Urothelium cell line (cell line): ENCODE measurements at regions not wholly inside any gene's neighbourhood (a gene's known extent, or its start where the extent isn't known, plus 50 kb on each side); places are given as distances from the start of the nearest gene placed in this dataset.

ENCODE experiments used
- DNase-seq: peaks from one replicate; pipeline ENCODE4 v3.0.0; 2011; ENCODE audit warnings: low spot score, mixed read lengths
- FAIRE-seq: peaks from 2 replicates; lab custom pipeline; 2011; peaks lifted over from hg19 to GRCh38; lab: Jason Lieb, UNC

GRCh38 chr15:95503107-95503506 lies 827.4 kb upstream of the NR2F2 start:
- no peak for DNase-seq
- FAIRE-seq: no peak

GRCh38 chr15:95503640-95504225 lies 826.8 kb upstream of the NR2F2 start:
- no peak for FAIRE-seq

GRCh38 chr15:95511671-95512070 lies 818.8 kb upstream of the NR2F2 start:
- DNase-seq (no peak), FAIRE-seq (no peak)

More at GRCh38 chr15:95503640-95504225, 826.8 kb upstream of the NR2F2 start:
- DNase-seq: no peak

- FAIRE-seq (no peak), DNase-seq (no peak)
Observed at GRCh38 chr15:95512906-95513305, 817.6 kb upstream of the NR2F2 start.

GRCh38 chr15:95519887-95520286 lies 810.6 kb upstream of the NR2F2 start:
- no peak for DNase-seq
- FAIRE-seq: no peak

- FAIRE-seq (no peak), DNase-seq (peak; percentile 7)
Observed at GRCh38 chr15:95520511-95520910, 810.0 kb upstream of the NR2F2 start.

- DNase-seq (no peak), FAIRE-seq (no peak)
Observed at GRCh38 chr15:95520922-95521321, 809.6 kb upstream of the NR2F2 start.

- FAIRE-seq (no peak), DNase-seq (no peak)
Observed at GRCh38 chr15:95522533-95522932, 808.0 kb upstream of the NR2F2 start.

- DNase-seq (no peak), FAIRE-seq (no peak)
Observed at GRCh38 chr15:95528920-95529319, 801.6 kb upstream of the NR2F2 start.

GRCh38 chr15:95536638-95537037 lies 793.9 kb upstream of the NR2F2 start:
- DNase-seq (no peak), FAIRE-seq (no peak)

- no peak for DNase-seq
- FAIRE-seq: no peak
Observed at GRCh38 chr15:95538693-95539092, 791.8 kb upstream of the NR2F2 start.

- FAIRE-seq: no peak
- no peak for DNase-seq
Observed at GRCh38 chr15:95541301-95541700, 789.2 kb upstream of the NR2F2 start.

- FAIRE-seq: no peak
Observed at GRCh38 chr15:95549168-95549738, 781.2 kb upstream of the NR2F2 start.

GRCh38 chr15:95550702-95551101 lies 779.8 kb upstream of the NR2F2 start:
- no peak for FAIRE-seq

More at GRCh38 chr15:95549168-95549738, 781.2 kb upstream of the NR2F2 start:
- DNase-seq: no peak

GRCh38 chr15:95556225-95556624 lies 774.3 kb upstream of the NR2F2 start:
- FAIRE-seq (no peak), DNase-seq (no peak)

More at GRCh38 chr15:95550702-95551101, 779.8 kb upstream of the NR2F2 start:
- no peak for DNase-seq

GRCh38 chr15:95556866-95557225 lies 773.7 kb upstream of the NR2F2 start:
- no peak for FAIRE-seq
- DNase-seq: peak; percentile 9

- FAIRE-seq: peak; percentile 77
- DNase-seq: peak; percentile 81
Observed at GRCh38 chr15:95557226-95558046, 773.1 kb upstream of the NR2F2 start.

- FAIRE-seq (no peak), DNase-seq (no peak)
Observed at GRCh38 chr15:95558131-95558530, 772.4 kb upstream of the NR2F2 start.

GRCh38 chr15:95558916-95559315 lies 771.6 kb upstream of the NR2F2 start:
- no peak for FAIRE-seq
- DNase-seq: no peak

- FAIRE-seq: peak; percentile 5
- peak; percentile 64 for DNase-seq
Observed at GRCh38 chr15:95559875-95560394, 770.6 kb upstream of the NR2F2 start.

- DNase-seq (no peak), FAIRE-seq (peak; percentile 87)
Observed at GRCh38 chr15:95561463-95561862, 769.0 kb upstream of the NR2F2 start.

GRCh38 chr15:95563634-95564033 lies 766.9 kb upstream of the NR2F2 start:
- FAIRE-seq (no peak), DNase-seq (no peak)
